HT1080 (cell line): ENCODE measurements at regions not wholly inside any gene's neighbourhood (a gene's known extent, or its start where the extent isn't known, plus 50 kb on each side); places are given as distances from the start of the nearest gene placed in this dataset.
A peak's percentile ranks its signal among the peaks of the same experiment; 100 is the strongest.
"Not testable (repeated sequence)": the region's sequence is repeated elsewhere in the genome, so short reads cannot be mapped to it uniquely, and the experiment has no call there.

Experiments used
- DNase-seq: peaks from one replicate; pipeline ENCODE4 v3.0.0-alpha.2; 2015; ENCODE audit warnings: low read depth

GRCh38 chr13:74731731-74732130 is 597.5 kb upstream of the KLF12 start:
- DNase-seq: no peak

- no peak for DNase-seq
Measured at GRCh38 chr13:74730556-74731331, 596.5 kb upstream of the KLF12 start.

DNA sequence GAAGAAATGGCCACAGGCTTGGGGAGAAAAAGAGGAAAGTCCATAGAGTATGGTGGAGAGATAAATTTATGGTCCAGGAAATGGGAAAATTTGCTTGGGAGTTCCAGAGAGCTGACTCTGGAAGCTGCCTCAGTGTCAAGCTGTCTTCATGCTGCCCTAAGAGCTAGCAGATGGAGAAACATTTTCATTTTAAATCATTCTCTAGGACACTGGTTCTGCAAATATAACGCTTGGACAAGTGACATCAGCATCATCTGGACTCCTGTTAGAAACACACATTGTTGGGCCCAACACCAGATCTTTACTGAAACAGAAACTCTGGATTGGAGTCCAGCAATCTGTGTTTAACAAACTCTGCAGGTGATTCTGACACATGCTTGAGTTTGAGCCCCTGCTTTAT is 592.0 kb upstream of the KLF12 start:
- DNase-seq: no peak

DNA sequence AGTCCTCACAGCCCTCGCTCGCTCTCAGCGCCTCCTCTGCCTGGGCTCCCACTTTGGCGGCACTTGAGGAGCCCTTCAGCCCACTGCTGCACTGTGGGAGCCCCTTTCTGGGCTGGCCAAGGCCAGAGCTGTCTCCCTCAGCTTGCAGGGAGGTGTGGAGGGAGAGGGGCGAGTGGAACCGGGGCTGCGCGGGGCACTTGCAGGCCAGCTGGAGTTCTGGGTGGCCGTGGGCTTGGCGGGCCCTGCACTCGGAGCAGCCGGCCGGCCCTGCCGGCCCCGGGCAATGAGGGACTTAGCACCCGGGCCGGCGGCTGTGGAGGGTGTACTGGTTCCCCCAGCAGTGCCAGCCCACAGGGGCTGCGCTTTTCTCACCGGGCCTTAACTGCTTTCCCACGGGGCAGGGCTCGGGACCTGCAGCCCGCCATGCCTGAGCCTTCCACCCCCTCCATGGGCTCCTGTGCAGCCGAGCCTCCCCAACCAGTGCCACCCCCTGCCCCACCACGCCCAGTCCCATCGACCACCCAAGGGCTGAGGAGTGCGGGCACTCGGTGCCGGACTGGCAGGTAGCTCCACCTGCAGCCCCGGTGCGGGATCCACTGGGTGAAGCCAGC is 584.1 kb upstream of the KLF12 start:
- DNase-seq: not testable (repeated sequence)

DNA sequence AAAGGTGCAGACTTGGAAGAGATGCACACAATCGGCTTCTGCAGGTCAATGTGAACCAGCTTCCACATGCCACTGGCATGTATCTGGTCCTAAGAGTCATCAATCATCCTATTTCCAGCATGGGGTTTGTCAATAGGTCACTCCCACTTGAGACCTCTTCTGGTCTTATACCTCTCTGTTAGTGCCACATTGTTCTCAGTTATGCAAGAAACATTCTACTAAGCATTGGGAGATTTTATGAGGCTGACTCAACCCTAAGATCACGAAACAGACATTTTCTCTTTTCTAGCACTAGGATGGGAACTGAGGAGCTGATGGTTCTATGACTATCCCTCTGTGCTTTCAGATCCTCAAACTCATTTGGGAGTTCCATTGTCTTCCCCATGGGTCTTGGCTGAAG is 581.5 kb upstream of the KLF12 start:
- DNase-seq: peak; percentile 23

DNA sequence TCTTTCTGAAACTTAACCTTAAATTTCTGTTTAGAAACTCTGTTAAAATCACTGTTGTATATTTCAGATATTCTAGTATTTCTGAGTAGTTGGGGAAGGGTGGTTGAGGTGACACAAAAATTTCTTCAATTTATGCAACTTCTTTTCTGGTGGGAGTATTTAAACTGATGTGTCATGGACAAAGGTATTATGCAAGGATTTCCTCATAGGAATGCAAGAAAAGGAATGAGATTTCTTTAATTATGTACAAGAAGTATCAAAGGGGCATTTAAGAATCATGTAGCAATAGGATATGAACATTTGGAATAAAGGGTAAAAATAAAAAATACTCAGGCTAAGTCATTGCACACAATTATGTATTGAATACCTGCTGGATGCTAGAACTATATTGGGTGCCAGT is 575.8 kb upstream of the KLF12 start:
- peak; percentile 8 for DNase-seq

- DNase-seq: no peak
Measured at GRCh38 chr13:74709226-74709625, 575.0 kb upstream of the KLF12 start.

DNA sequence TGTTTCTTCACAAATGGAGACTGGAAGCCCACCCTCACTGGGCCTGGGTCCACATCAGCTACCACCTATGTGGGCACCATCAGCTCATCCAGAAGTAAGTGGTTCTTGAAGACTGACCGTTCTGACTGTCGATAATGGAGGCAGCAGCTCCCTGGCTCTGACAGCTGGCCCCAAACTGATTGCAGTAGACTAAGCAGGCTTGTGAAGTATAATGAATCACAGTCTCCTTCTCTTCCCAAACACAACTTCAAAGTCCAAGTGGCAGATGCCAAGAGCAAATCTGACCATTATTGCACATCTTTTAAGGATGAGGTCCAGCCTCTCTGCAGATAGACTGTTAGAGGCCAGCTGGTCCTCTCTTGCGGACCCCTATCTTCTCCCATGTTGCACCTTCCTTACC is 574.4 kb upstream of the KLF12 start:
- DNase-seq: no peak

GRCh38 chr13:74707291-74707690 is 573.1 kb upstream of the KLF12 start:
- DNase-seq: no peak

GRCh38 chr13:74706801-74707200 is 572.6 kb upstream of the KLF12 start:
- DNase-seq: no peak

DNA sequence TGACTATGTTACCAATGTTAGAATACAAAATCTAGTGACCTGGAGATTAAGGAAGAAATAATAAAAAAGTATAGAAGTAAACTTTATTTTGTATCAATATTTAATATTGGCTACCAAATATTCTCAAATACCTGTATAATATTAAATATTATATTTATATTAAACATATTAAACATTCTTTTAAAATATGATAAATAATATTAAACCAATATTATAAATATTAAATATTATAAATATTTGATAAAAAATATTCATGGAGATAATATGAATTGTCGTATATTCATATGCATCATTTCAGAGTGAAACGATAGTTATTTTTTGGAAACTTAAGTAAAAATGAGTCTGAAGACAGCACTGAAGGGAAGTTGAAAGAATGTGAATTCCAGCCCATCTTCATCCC is 571.2 kb upstream of the KLF12 start:
- no peak for DNase-seq

GRCh38 chr13:74703855-74704387 is 569.7 kb upstream of the KLF12 start:
- DNase-seq: no peak

GRCh38 chr13:74696148-74696922 is 562.1 kb upstream of the KLF12 start:
- no peak for DNase-seq

- DNase-seq: no peak
Measured at GRCh38 chr13:74695021-74695800, 561.0 kb upstream of the KLF12 start.

- DNase-seq: no peak
Measured at GRCh38 chr13:74687442-74688182, 553.4 kb upstream of the KLF12 start.

- peak; percentile 3 for DNase-seq
Measured at GRCh38 chr13:74683411-74683810, 549.2 kb upstream of the KLF12 start.

- DNase-seq: no peak
Measured at GRCh38 chr13:74682746-74683145, 548.5 kb upstream of the KLF12 start.

GRCh38 chr13:74681891-74682290 is 547.7 kb upstream of the KLF12 start:
- DNase-seq: no peak

- DNase-seq: no peak
Measured at GRCh38 chr13:74678308-74678965, 544.2 kb upstream of the KLF12 start.

GRCh38 chr13:74675972-74676371 is 541.8 kb upstream of the KLF12 start:
- DNase-seq: no peak
